Liver (tissue), 8 donors: ENCODE measurements at regions not wholly inside any gene's neighbourhood (a gene's known extent, or its start where the extent isn't known, plus 50 kb on each side); places are given as distances from the start of the nearest gene placed in this dataset.
"Not testable (repeated sequence)": the region's sequence is repeated elsewhere in the genome, so short reads cannot be mapped to it uniquely, and the experiment has no call there.

Source experiments
- DNase-seq: peaks from one replicate; pipeline ENCODE4 v3.0.0-alpha.2; 2017; ENCODE audit warnings: low spot score
- H3K27ac ChIP-seq, 2 donors: one replicate each; pipeline ENCODE4 v1.7.0; 2013; ENCODE audit warnings: inconsistent platforms in 2 of 2, low read length in 2 of 2, control low read depth in 1 of 2, low read depth in 1 of 2, mild to moderate bottlenecking in 1 of 2
- H3K27me3 ChIP-seq, 4 donors: one replicate each; pipeline versions ENCODE4 v1.6.1 to v1.7.0; 2013; ENCODE audit warnings: low read length in 3 of 4, inconsistent platforms in 1 of 4, mild to moderate bottlenecking in 1 of 4, moderate library complexity in 1 of 4; ENCODE audit not compliant: control insufficient read depth in 4 of 4, insufficient read depth in 4 of 4
- H3K36me3 ChIP-seq, 4 donors: one replicate each; pipeline versions ENCODE4 v1.6.1 to v1.7.0; 2013; ENCODE audit warnings: low read length in 3 of 4, mild to moderate bottlenecking in 3 of 4, low read depth in 1 of 4, moderate library complexity in 1 of 4; ENCODE audit not compliant: control insufficient read depth in 4 of 4, insufficient read depth in 3 of 4
- H3K4me1 ChIP-seq, 4 donors: one replicate each; pipeline versions ENCODE4 v1.6.1 to v1.7.0; 2013; ENCODE audit warnings: low read length in 3 of 4, mild to moderate bottlenecking in 3 of 4, moderate library complexity in 1 of 4; ENCODE audit not compliant: control insufficient read depth in 4 of 4, insufficient read depth in 4 of 4
- H3K4me3 ChIP-seq, 3 donors: one replicate each; pipeline versions ENCODE4 v1.6.1 to v1.7.0; 2013; ENCODE audit warnings: low read length in 3 of 3, control low read depth in 1 of 3, low read depth in 1 of 3, mild to moderate bottlenecking in 1 of 3
- H3K9ac ChIP-seq, 2 donors: one replicate each; pipeline ENCODE4 v1.7.0; 2013; ENCODE audit warnings: low read length in 2 of 2, mild to moderate bottlenecking in 2 of 2, moderate library complexity in 2 of 2, control low read depth in 1 of 2, low read depth in 1 of 2
- H3K9me3 ChIP-seq, 4 donors: one replicate each; pipeline versions ENCODE4 v1.6.1 to v1.7.0; 2013; ENCODE audit warnings: low read length in 3 of 4; ENCODE audit not compliant: control insufficient read depth in 4 of 4
- ATF3 ChIP-seq: IDR thresholded peaks from 2 replicates; pipeline ENCODE4 v1.6.1; 2016; ENCODE audit warnings: antibody characterized with exemption
- CTCF ChIP-seq: fragments of 150-350 bp; IDR thresholded peaks from 2 replicates; pipeline ENCODE4 v1.5.1; 2017; ENCODE audit warnings: improper control_type of control experiment, low read depth, low read length; ENCODE audit not compliant: missing input control
- EGR1 ChIP-seq, 2 donors: IDR thresholded peaks; 2 replicates each; pipeline ENCODE4 v1.6.1; 2016 to 2018; ENCODE audit warnings: antibody characterized with exemption in 2 of 2, low read depth in 2 of 2
- FOXA1 ChIP-seq: IDR thresholded peaks from 2 replicates; pipeline ENCODE4 v1.6.1; 2016; ENCODE audit warnings: antibody characterized with exemption
- FOXA2 ChIP-seq: IDR thresholded peaks from 2 replicates; pipeline ENCODE4 v1.6.1; 2016; ENCODE audit warnings: antibody characterized with exemption
- GABPA ChIP-seq, 2 donors: IDR thresholded peaks in 1 of 2; conservative IDR thresholded peaks in 1 of 2; 2 replicates each; pipeline ENCODE4 v1.6.1; 2016; ENCODE audit warnings: antibody characterized with exemption in 2 of 2, mild to moderate bottlenecking in 1 of 2, moderate library complexity in 1 of 2
- HNF4A ChIP-seq, 2 donors: conservative IDR thresholded peaks; 2 replicates each; pipeline ENCODE4 v1.6.1; 2016; ENCODE audit warnings: antibody characterized with exemption in 2 of 2, mild to moderate bottlenecking in 2 of 2
- HNF4G ChIP-seq: IDR thresholded peaks from 2 replicates; pipeline ENCODE4 v1.6.1; 2016; ENCODE audit warnings: antibody characterized with exemption
- JUND ChIP-seq, 2 donors: IDR thresholded peaks; 2 replicates each; pipeline ENCODE4 v1.6.1; 2016; ENCODE audit warnings: antibody characterized with exemption in 2 of 2
- NR2F2 ChIP-seq: IDR thresholded peaks from 2 replicates; pipeline ENCODE4 v1.6.1; 2016; ENCODE audit warnings: antibody characterized with exemption
- RAD21 ChIP-seq, 2 donors: IDR thresholded peaks; 2 replicates each; pipeline ENCODE4 v1.6.1; 2016; ENCODE audit warnings: antibody characterized with exemption in 2 of 2, mild to moderate bottlenecking in 2 of 2
- RXRA ChIP-seq, 2 donors: IDR thresholded peaks; 2 replicates each; pipeline ENCODE4 v1.6.1; 2017 to 2018; ENCODE audit warnings: antibody characterized with exemption in 2 of 2, mild to moderate bottlenecking in 1 of 2
- SP1 ChIP-seq: IDR thresholded peaks from 2 replicates; pipeline ENCODE4 v1.6.1; 2018; ENCODE audit warnings: antibody characterized with exemption, mild to moderate bottlenecking
- TAF1 ChIP-seq: conservative IDR thresholded peaks from 2 replicates; pipeline ENCODE4 v1.6.1; 2016; ENCODE audit warnings: antibody characterized with exemption, mild to moderate bottlenecking
- YY1 ChIP-seq: IDR thresholded peaks from 2 replicates; pipeline ENCODE4 v1.6.1; 2016; ENCODE audit warnings: antibody characterized with exemption, mild to moderate bottlenecking
- ZBTB33 ChIP-seq: IDR thresholded peaks from 2 replicates; pipeline ENCODE4 v1.6.1; 2016; ENCODE audit warnings: antibody characterized with exemption
- WGBS: extraction: QIAGEN DNeasy Blood & Tissue Kit; methylation state at CpG from one replicate; pipeline ENCODE4 v1.1.7; 2013; 5-methylcytosine and 5-hydroxymethylcytosine counted together
- TF ChIP-seq, protein P1 (sequence below): IDR thresholded peaks from 2 replicates; pipeline ENCODE4 v1.6.1; 2016; ENCODE audit warnings: antibody characterized with exemption
- TF ChIP-seq, protein P2 (sequence below): IDR thresholded peaks from 2 replicates; pipeline ENCODE4 v1.6.1; 2016; ENCODE audit warnings: antibody characterized with exemption, mild to moderate bottlenecking
- donor health status: healthy.
- donor health status: healthy.
- donor health status: healthy.
- donor health status: healthy.
- donor health status: healthy.

- no peak overlapping the region for H3K4me3 ChIP-seq
- no peak for DNase-seq
- H3K27me3 ChIP-seq = peaks cover 0 to 2% (median 0%) of the 10 kb centered on the region in 4 donors
- H3K36me3 ChIP-seq = no peaks in the 10 kb centered on the region
- no peak overlapping the region for H3K27ac ChIP-seq
- peaks cover 0 to 8% (median 6%) of the 10 kb centered on the region in 4 donors for H3K9me3 ChIP-seq
- TF ChIP-seq GABPA (IDR thresholded peaks at IDR 0.05 in 1 of 2, conservative IDR thresholded peaks at IDR 0.05 in 1 of 2) (no peak), ATF3 (no peak), SP1 (no peak), HNF4A (conservative IDR thresholded peaks at IDR 0.05) (no peak), RAD21 (IDR thresholded peaks at IDR 0.05) (no peak), EGR1 (IDR thresholded peaks at IDR 0.05; ENCODE audit: low read depth in 2 of 2) (no peak), HNF4G (no peak), NR2F2 (no peak), TAF1 (no peak), FOXA1 (no peak), FOXA2 (no peak), JUND (IDR thresholded peaks at IDR 0.05) (no peak), CTCF (no peak), ZBTB33 (no peak), RXRA (IDR thresholded peaks at IDR 0.05) (no peak), YY1 (no peak)
- TF ChIP-seq, protein P1, sequence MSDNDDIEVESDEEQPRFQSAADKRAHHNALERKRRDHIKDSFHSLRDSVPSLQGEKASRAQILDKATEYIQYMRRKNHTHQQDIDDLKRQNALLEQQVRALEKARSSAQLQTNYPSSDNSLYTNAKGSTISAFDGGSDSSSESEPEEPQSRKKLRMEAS = no peak
- TF ChIP-seq, protein P2, sequence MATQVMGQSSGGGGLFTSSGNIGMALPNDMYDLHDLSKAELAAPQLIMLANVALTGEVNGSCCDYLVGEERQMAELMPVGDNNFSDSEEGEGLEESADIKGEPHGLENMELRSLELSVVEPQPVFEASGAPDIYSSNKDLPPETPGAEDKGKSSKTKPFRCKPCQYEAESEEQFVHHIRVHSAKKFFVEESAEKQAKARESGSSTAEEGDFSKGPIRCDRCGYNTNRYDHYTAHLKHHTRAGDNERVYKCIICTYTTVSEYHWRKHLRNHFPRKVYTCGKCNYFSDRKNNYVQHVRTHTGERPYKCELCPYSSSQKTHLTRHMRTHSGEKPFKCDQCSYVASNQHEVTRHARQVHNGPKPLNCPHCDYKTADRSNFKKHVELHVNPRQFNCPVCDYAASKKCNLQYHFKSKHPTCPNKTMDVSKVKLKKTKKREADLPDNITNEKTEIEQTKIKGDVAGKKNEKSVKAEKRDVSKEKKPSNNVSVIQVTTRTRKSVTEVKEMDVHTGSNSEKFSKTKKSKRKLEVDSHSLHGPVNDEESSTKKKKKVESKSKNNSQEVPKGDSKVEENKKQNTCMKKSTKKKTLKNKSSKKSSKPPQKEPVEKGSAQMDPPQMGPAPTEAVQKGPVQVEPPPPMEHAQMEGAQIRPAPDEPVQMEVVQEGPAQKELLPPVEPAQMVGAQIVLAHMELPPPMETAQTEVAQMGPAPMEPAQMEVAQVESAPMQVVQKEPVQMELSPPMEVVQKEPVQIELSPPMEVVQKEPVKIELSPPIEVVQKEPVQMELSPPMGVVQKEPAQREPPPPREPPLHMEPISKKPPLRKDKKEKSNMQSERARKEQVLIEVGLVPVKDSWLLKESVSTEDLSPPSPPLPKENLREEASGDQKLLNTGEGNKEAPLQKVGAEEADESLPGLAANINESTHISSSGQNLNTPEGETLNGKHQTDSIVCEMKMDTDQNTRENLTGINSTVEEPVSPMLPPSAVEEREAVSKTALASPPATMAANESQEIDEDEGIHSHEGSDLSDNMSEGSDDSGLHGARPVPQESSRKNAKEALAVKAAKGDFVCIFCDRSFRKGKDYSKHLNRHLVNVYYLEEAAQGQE = no peak
- WGBS = 88% methylated on average over 1 of the region's 1 CpG
- no peak overlapping the region for H3K9ac ChIP-seq
- H3K4me1 ChIP-seq = no peaks in the 10 kb centered on the region
These were observed 99.5 kb upstream of the APCDD1 start for GRCh38 chr18:10354890-10355289.

DNA sequence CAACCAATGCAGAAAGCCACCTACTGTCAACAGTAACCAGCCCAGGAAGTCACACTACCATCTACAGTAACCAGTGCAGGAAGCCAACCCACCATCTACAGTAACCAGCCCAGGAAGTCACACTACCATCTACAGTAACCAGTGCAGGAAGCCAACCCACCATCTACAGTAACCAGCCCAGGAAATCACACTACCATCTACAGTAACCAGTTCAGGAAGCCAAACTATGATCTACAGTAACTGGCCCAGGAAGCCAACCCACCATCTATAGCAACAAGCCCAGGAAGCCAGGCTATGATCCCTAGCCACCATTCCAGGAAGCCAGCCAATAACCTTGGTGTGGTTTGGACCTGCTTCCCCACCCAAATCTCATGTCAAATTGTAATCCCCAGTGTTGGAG is 97.4 kb upstream of the APCDD1 start:
- H3K27me3 ChIP-seq, H3K4me3 ChIP-seq, DNase-seq, H3K36me3 ChIP-seq, H3K27ac ChIP-seq, H3K9me3 ChIP-seq, H3K9ac ChIP-seq, H3K4me1 ChIP-seq: not testable (repeated sequence)
